ENCODE measurements at regions not wholly inside any gene's neighbourhood (a gene's known extent, or its start where the extent isn't known, plus 50 kb on each side); places are given as distances from the start of the nearest gene placed in this dataset.

DNA sequence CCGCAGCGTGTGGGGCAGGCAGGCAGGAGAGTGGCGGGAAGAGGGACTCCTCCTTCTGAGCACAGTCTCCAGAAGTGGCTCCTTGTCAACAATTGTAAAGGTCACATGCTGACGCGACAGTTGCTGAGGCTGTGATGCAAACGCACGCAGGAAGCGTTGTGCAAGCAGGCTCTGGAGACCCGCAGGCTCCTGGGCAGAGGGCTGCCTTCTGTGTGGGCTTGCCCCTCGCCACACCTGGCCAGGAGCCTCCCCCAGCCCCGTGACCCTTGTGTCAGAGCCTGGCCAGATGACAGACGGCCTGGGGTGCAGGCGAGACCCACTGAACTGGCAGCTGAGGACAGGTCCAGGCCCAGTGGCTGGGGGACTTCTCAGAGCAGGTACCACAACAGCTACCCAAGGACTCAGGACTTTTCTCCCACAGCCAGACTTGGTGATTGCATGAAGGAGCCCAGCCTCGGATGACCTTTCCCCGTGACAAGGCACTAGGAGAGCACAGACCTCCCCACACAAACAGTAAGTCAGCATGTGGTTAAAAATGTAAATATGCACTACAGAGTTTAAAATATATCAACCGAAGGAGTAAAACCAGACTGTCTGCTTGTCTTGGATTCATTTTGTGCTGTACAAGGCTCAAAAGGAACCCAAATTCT lies 222.1 kb upstream of the RREB1 start:
- no peak overlapping the region for H3K4ac ChIP-seq (ENCODE audit: low read depth, low read length)
- H3K79me1 ChIP-seq (ENCODE audit: low read length), result peaks cover 14% of the 10 kb centered on the region
- peak overlapping the region; percentile 45 for H3K18ac ChIP-seq (ENCODE audit: low read length)
- H3K9me3 ChIP-seq (ENCODE audit: insufficient read depth, low read depth, low read length), result no peaks in the 10 kb centered on the region
- no peak overlapping the region for H3K9ac ChIP-seq (ENCODE audit: low read length)
- peak overlapping the region; percentile 15 for H2AFZ ChIP-seq (ENCODE audit: insufficient read depth, low read length, poor library complexity)
- H3K27me3 ChIP-seq (ENCODE audit: insufficient read depth, low read length), result no peaks in the 10 kb centered on the region
- H3K14ac ChIP-seq (ENCODE audit: low read length), result peak overlapping the region; percentile 3
- peak overlapping the region; percentile 55 for H4K91ac ChIP-seq (ENCODE audit: low read depth, low read length)
- H3K27ac ChIP-seq (ENCODE audit: low read depth, low read length), result peak overlapping the region; percentile 13
- WGBS (ENCODE audit: extremely low coverage, insufficient coverage, insufficient read length), result no CpG with 5 or more reads among the region's 16 CpGs
- H4K8ac ChIP-seq (ENCODE audit: low read depth, low read length), result peak overlapping the region; percentile 1
- no peak overlapping the region for H2BK12ac ChIP-seq (ENCODE audit: low read length)
- H2BK5ac ChIP-seq (ENCODE audit: low read depth, low read length, poor library complexity), result peak overlapping the region; percentile 0
- H3K79me2 ChIP-seq (ENCODE audit: control insufficient read depth, insufficient read depth, low read length, poor library complexity), result no peaks in the 10 kb centered on the region
- no peaks in the 10 kb centered on the region for H3K36me3 ChIP-seq (ENCODE audit: control insufficient read depth in 1 of 2, insufficient read depth in 2 of 2, low read length in 2 of 2)
- H3K23ac ChIP-seq (ENCODE audit: low read length), result no peak overlapping the region
- peak overlapping the region; percentile 47 for H2BK120ac ChIP-seq (ENCODE audit: insufficient read depth, low read length, poor library complexity)
- peak; percentile 34 to 54 for DNase-seq
- no peak overlapping the region for H2AK5ac ChIP-seq (ENCODE audit: low read length)
- peaks cover 9 to 11% of the 10 kb centered on the region in 2 experiments for H3K4me1 ChIP-seq (ENCODE audit: control insufficient read depth in 1 of 2, insufficient read depth in 2 of 2, low read length in 2 of 2)
- no peak overlapping the region for H3K4me2 ChIP-seq (ENCODE audit: low read length)
- no peak overlapping the region for H4K12ac ChIP-seq (ENCODE audit: low read depth, low read length)
- H3K4me3 ChIP-seq (ENCODE audit: low read depth, low read length), result no peak overlapping the region

DNA sequence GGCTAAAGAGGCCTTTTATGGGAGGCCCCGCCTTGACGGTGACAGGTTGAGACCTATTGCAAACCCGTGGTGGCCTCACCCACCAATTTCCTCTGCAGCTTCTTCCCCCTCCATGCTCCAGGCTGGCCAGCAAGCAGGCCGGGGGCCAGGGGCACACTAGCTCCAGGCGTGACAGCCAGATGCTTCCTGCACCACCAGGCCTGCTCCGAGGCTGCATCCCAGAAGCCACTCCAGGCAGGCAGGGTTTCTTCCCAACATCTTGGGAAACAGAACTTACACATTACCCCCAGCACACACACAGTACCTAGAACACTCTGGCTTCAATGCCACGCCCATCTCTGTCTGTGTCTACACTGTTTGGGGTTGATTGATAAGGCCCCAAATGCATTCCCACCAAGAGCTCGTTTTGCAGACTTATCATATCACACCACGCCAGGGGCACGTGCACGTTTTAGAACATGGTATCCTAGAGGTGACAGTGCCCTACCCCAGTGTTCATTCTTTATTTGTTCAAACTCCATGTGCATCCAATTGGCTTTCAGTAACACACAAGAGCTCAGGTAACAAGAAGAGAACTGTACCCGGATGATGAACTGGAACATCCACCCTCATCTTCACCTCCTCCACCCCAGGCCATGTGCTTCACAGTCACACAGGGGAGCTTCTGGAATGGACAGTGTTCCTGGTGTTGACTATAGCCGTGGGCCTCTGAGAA lies 221.4 kb upstream of the RREB1 start:
- Histone ChIP-seq H3K4me1 (ENCODE audit: control insufficient read depth in 1 of 2, insufficient read depth in 2 of 2, low read length in 2 of 2) (peaks cover 9 to 12% of the 10 kb centered on the region in 2 experiments), H4K8ac (ENCODE audit: low read depth, low read length) (peak overlapping the region; percentile 13), H3K36me3 (ENCODE audit: control insufficient read depth in 1 of 2, insufficient read depth in 2 of 2, low read length in 2 of 2) (no peaks in the 10 kb centered on the region), H2BK12ac (ENCODE audit: low read length) (no peak overlapping the region), H3K14ac (ENCODE audit: low read length) (peak overlapping the region; percentile 28), H2AK5ac (ENCODE audit: low read length) (no peak overlapping the region), H3K4me2 (ENCODE audit: low read length) (no peak overlapping the region), H3K4me3 (ENCODE audit: low read depth, low read length) (no peak overlapping the region), H3K4ac (ENCODE audit: low read depth, low read length) (no peak overlapping the region), H3K27ac (ENCODE audit: low read depth, low read length) (peak overlapping the region; percentile 13), H3K27me3 (ENCODE audit: insufficient read depth, low read length) (no peaks in the 10 kb centered on the region), H4K91ac (ENCODE audit: low read depth, low read length) (peak overlapping the region; percentile 55), H3K23ac (ENCODE audit: low read length) (no peak overlapping the region), H2BK5ac (ENCODE audit: low read depth, low read length, poor library complexity) (peak overlapping the region; percentile 50), H3K9ac (ENCODE audit: low read length) (no peak overlapping the region), H2AFZ (ENCODE audit: insufficient read depth, low read length, poor library complexity) (no peak overlapping the region), H3K79me1 (ENCODE audit: low read length) (peaks cover 14% of the 10 kb centered on the region), H3K18ac (ENCODE audit: low read length) (peak overlapping the region; percentile 37), H3K79me2 (ENCODE audit: control insufficient read depth, insufficient read depth, low read length, poor library complexity) (no peaks in the 10 kb centered on the region), H2BK120ac (ENCODE audit: insufficient read depth, low read length, poor library complexity) (peak overlapping the region; percentile 47), H4K12ac (ENCODE audit: low read depth, low read length) (no peak overlapping the region), H3K9me3 (ENCODE audit: insufficient read depth, low read depth, low read length) (no peaks in the 10 kb centered on the region)
- DNase-seq, result no peak
- no CpG with 5 or more reads among the region's 13 CpGs for WGBS (ENCODE audit: extremely low coverage, insufficient coverage, insufficient read length)

DNA sequence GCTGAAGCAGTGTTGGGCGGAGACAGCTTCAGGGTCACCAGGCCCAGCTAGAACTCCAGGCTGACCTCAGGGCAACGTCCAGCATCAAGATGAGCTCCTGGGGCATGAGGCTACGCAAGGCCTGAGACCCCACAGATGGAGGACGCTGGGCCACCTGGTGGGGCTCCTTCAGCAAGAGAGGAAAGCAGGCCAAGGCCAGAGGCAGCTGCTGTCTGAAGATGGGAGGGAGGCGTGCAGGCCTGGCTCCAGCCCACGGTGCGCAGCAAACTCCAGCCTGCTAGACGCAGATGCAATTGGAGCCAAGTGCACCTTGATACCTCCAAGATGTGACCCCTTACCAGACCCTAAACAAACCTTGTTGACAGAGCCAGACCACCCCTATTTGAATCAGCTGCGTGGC lies 220.9 kb upstream of the RREB1 start:
- Histone ChIP-seq H3K27ac (ENCODE audit: low read depth, low read length) (peak overlapping the region; percentile 2), H2AK5ac (ENCODE audit: low read length) (peak overlapping the region; percentile 8), H3K79me2 (ENCODE audit: control insufficient read depth, insufficient read depth, low read length, poor library complexity) (no peaks in the 10 kb centered on the region), H3K9me3 (ENCODE audit: insufficient read depth, low read depth, low read length) (no peaks in the 10 kb centered on the region), H2AFZ (ENCODE audit: insufficient read depth, low read length, poor library complexity) (no peak overlapping the region), H3K79me1 (ENCODE audit: low read length) (peaks cover 14% of the 10 kb centered on the region), H2BK12ac (ENCODE audit: low read length) (peak overlapping the region; percentile 4), H3K4ac (ENCODE audit: low read depth, low read length) (no peak overlapping the region), H3K23ac (ENCODE audit: low read length) (no peak overlapping the region), H3K4me1 (ENCODE audit: control insufficient read depth in 1 of 2, insufficient read depth in 2 of 2, low read length in 2 of 2) (peaks cover 9 to 12% of the 10 kb centered on the region in 2 experiments), H3K18ac (ENCODE audit: low read length) (no peak overlapping the region), H3K14ac (ENCODE audit: low read length) (peak overlapping the region; percentile 5), H3K36me3 (ENCODE audit: control insufficient read depth in 1 of 2, insufficient read depth in 2 of 2, low read length in 2 of 2) (no peaks in the 10 kb centered on the region), H3K9ac (ENCODE audit: low read length) (no peak overlapping the region), H4K12ac (ENCODE audit: low read depth, low read length) (no peak overlapping the region), H3K4me2 (ENCODE audit: low read length) (no peak overlapping the region), H3K4me3 (ENCODE audit: low read depth, low read length) (no peak overlapping the region), H2BK120ac (ENCODE audit: insufficient read depth, low read length, poor library complexity) (no peak overlapping the region), H4K91ac (ENCODE audit: low read depth, low read length) (peak overlapping the region; percentile 20), H3K27me3 (ENCODE audit: insufficient read depth, low read length) (no peaks in the 10 kb centered on the region), H2BK5ac (ENCODE audit: low read depth, low read length, poor library complexity) (no peak overlapping the region), H4K8ac (ENCODE audit: low read depth, low read length) (no peak overlapping the region)
- no CpG with 5 or more reads among the region's 9 CpGs for WGBS (ENCODE audit: extremely low coverage, insufficient coverage, insufficient read length)
- no peak for DNase-seq

DNA sequence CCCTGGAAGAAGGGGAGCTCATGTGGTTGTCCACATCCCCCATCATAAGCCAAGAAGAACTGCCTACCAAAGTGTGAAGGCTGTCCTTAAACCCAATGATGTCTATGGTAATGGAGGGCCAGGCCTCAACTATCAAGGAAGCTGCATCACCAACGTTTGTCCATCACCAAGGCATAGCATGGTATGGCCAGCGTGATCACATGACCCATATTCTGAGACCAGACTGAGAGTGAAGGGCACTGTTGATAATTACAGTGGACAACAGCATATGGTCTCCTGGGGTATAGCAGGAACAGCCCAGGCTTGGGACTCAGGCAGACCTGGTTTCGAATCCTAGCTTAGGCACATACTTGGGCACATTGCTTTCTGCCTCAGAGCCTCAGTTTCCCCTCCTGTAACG lies 218.2 kb upstream of the RREB1 start:
- Histone ChIP-seq H3K36me3 (ENCODE audit: control insufficient read depth in 1 of 2, insufficient read depth in 2 of 2, low read length in 2 of 2) (no peaks in the 10 kb centered on the region), H3K79me1 (ENCODE audit: low read length) (peaks cover 11% of the 10 kb centered on the region), H3K4me1 (ENCODE audit: control insufficient read depth in 1 of 2, insufficient read depth in 2 of 2, low read length in 2 of 2) (peaks cover 9 to 12% of the 10 kb centered on the region in 2 experiments), H4K8ac (ENCODE audit: low read depth, low read length) (no peak overlapping the region), H3K79me2 (ENCODE audit: control insufficient read depth, insufficient read depth, low read length, poor library complexity) (no peaks in the 10 kb centered on the region), H3K27me3 (ENCODE audit: insufficient read depth, low read length) (no peaks in the 10 kb centered on the region), H3K9ac (ENCODE audit: low read length) (no peak overlapping the region), H2AFZ (ENCODE audit: insufficient read depth, low read length, poor library complexity) (no peak overlapping the region), H4K91ac (ENCODE audit: low read depth, low read length) (no peak overlapping the region), H3K4ac (ENCODE audit: low read depth, low read length) (no peak overlapping the region), H3K9me3 (ENCODE audit: insufficient read depth, low read depth, low read length) (no peaks in the 10 kb centered on the region), H2BK12ac (ENCODE audit: low read length) (peak overlapping the region; percentile 5), H3K4me3 (ENCODE audit: low read depth, low read length) (no peak overlapping the region), H3K23ac (ENCODE audit: low read length) (no peak overlapping the region), H3K27ac (ENCODE audit: low read depth, low read length) (no peak overlapping the region), H2AK5ac (ENCODE audit: low read length) (no peak overlapping the region), H3K14ac (ENCODE audit: low read length) (no peak overlapping the region), H4K12ac (ENCODE audit: low read depth, low read length) (no peak overlapping the region), H3K18ac (ENCODE audit: low read length) (no peak overlapping the region), H3K4me2 (ENCODE audit: low read length) (no peak overlapping the region), H2BK5ac (ENCODE audit: low read depth, low read length, poor library complexity) (no peak overlapping the region), H2BK120ac (ENCODE audit: insufficient read depth, low read length, poor library complexity) (no peak overlapping the region)
- no CpG with 5 or more reads among the region's 4 CpGs for WGBS (ENCODE audit: extremely low coverage, insufficient coverage, insufficient read length)
- no peak for DNase-seq
